ENCODE measurements at regions not wholly inside any gene's neighbourhood (a gene's known extent, or its start where the extent isn't known, plus 50 kb on each side); places are given as distances from the start of the nearest gene placed in this dataset.

GRCh38 chr1:99106274-99106673 is 101.6 kb upstream of the PLPPR5 start:
- TF ChIP-seq CTCF (IDR thresholded peaks at IDR 0.05; ENCODE audit: borderline replicate concordance, extremely low read depth, low read length, poor library complexity, severe bottlenecking) (no peak), EZH2 (IDR thresholded peaks at IDR 0.05; ENCODE audit: borderline replicate concordance, low read depth, low read length, severe bottlenecking) (no peak)
